ENCODE measurements at regions not wholly inside any gene's neighbourhood (a gene's known extent, or its start where the extent isn't known, plus 50 kb on each side); places are given as distances from the start of the nearest gene placed in this dataset.

GRCh38 chr4:174088795-174089194 is 194.7 kb downstream of the FBXO8 start (continued):
- no peak for TF ChIP-seq ZFP3 (CRISPR knock-in tag; IDR thresholded peaks at IDR 0.05)
- TF ChIP-seq TSHZ2 (CRISPR knock-in tag; IDR thresholded peaks at IDR 0.05), result no peak
- no peak for TF ChIP-seq ZNF70 (CRISPR knock-in tag; IDR thresholded peaks at IDR 0.05)

GRCh38 chr4:174086829-174087799 is 196.4 kb downstream of the FBXO8 start:
- ATAC-seq, result no peak
- TF ChIP-seq PATZ1 (CRISPR knock-in tag; IDR thresholded peaks at IDR 0.05; ENCODE audit: borderline replicate concordance) (no peak), ZNF70 (CRISPR knock-in tag; IDR thresholded peaks at IDR 0.05) (no peak), ZC3H10 (CRISPR knock-in tag; IDR thresholded peaks at IDR 0.05) (no peak), BACH2 (CRISPR knock-in tag; IDR thresholded peaks at IDR 0.05; ENCODE audit: borderline replicate concordance) (no peak)

- TF ChIP-seq BACH2 (CRISPR knock-in tag; IDR thresholded peaks at IDR 0.05; ENCODE audit: borderline replicate concordance) (no peak), ZFP3 (CRISPR knock-in tag; IDR thresholded peaks at IDR 0.05) (no peak), OSR1 (CRISPR knock-in tag; IDR thresholded peaks at IDR 0.05) (no peak), CSDC2 (CRISPR knock-in tag; IDR thresholded peaks at IDR 0.05) (no peak), RARB (CRISPR knock-in tag; IDR thresholded peaks at IDR 0.05) (no peak), POU6F1 (CRISPR knock-in tag; IDR thresholded peaks at IDR 0.05; ENCODE audit: borderline replicate concordance, low read depth) (no peak), ISL1 (CRISPR knock-in tag; IDR thresholded peaks at IDR 0.05) (no peak), TSHZ2 (CRISPR knock-in tag; IDR thresholded peaks at IDR 0.05) (no peak), ESRRG (CRISPR knock-in tag; IDR thresholded peaks at IDR 0.05) (no peak), CREB5 (CRISPR knock-in tag; IDR thresholded peaks at IDR 0.05; ENCODE audit: low read depth) (no peak), GLIS3 (CRISPR knock-in tag; IDR thresholded peaks at IDR 0.05) (no peak), CSRNP3 (CRISPR knock-in tag; IDR thresholded peaks at IDR 0.05) (no peak), ZNF70 (CRISPR knock-in tag; IDR thresholded peaks at IDR 0.05) (no peak), ZC3H10 (CRISPR knock-in tag; IDR thresholded peaks at IDR 0.05) (no peak), ARNTL (CRISPR knock-in tag; IDR thresholded peaks at IDR 0.05; ENCODE audit: borderline replicate concordance, low read depth) (no peak), TCF4 (CRISPR knock-in tag; IDR thresholded peaks at IDR 0.05; ENCODE audit: borderline replicate concordance) (no peak), PATZ1 (CRISPR knock-in tag; IDR thresholded peaks at IDR 0.05; ENCODE audit: borderline replicate concordance) (no peak), ZNF565 (CRISPR knock-in tag; conservative IDR thresholded peaks at IDR 0.05; ENCODE audit: low read depth) (no peak), ZNF8 (CRISPR knock-in tag; IDR thresholded peaks at IDR 0.05) (no peak), TOX (CRISPR knock-in tag; IDR thresholded peaks at IDR 0.05; ENCODE audit: borderline replicate concordance) (no peak)
- ATAC-seq, result no peak
These were observed 198.5 kb downstream of the FBXO8 start for GRCh38 chr4:174084981-174085380.

Measured in SK-N-SH treated with all-trans-retinoic acid at 6 μM for 48 hours (cell line).